HUES48 (cell line): ENCODE measurements at regions not wholly inside any gene's neighbourhood (a gene's known extent, or its start where the extent isn't known, plus 50 kb on each side); places are given as distances from the start of the nearest gene placed in this dataset.

Experiments used
- H3K27ac ChIP-seq: one replicate; pipeline ENCODE4 v1.7.0; 2013; ENCODE audit warnings: low read depth, low read length, inconsistent platforms
- H3K27me3 ChIP-seq: 2 replicates; pipeline ENCODE4 v1.6.1; 2013; ENCODE audit warnings: mild to moderate bottlenecking, low read length; ENCODE audit not compliant: control insufficient read depth, insufficient read depth
- H3K36me3 ChIP-seq: 2 replicates; pipeline ENCODE4 v1.6.1; 2013; ENCODE audit warnings: low read length; ENCODE audit not compliant: control insufficient read depth, insufficient read depth
- H3K4me1 ChIP-seq: 2 replicates; pipeline ENCODE4 v1.6.1; 2013; ENCODE audit warnings: mild to moderate bottlenecking, low read length; ENCODE audit not compliant: control insufficient read depth, insufficient read depth
- H3K4me3 ChIP-seq: 2 replicates; pipeline ENCODE4 v1.5.1; 2013; ENCODE audit warnings: mild to moderate bottlenecking, low read depth, low read length
- H3K9ac ChIP-seq: 2 replicates; pipeline ENCODE4 v1.6.1; 2013; ENCODE audit warnings: mild to moderate bottlenecking, low read depth, low read length, moderate library complexity
- H3K9me3 ChIP-seq: 2 replicates; pipeline ENCODE4 v1.6.1; 2013; ENCODE audit warnings: low read length; ENCODE audit not compliant: control insufficient read depth, insufficient read depth

DNA sequence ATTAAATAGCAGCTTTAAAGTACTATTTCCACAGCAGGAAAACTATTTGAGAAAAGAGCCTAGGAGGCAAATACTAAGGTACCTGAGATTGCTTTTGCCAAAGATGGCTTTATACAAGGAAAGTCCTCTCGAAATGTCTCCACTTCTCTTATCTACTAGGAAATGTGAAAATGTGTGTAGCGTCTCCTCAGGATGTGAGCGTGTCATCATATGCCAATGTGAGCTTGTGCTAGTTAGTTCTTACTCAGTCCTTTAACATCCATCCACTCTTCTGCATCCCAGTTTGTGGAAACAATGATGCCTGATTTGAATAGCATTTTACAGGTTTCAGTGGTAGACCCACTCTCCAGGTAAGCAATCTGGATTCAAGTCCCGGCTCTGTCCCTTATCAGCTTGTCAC lies 421.0 kb downstream of the DYNC2H1 start:
- H3K4me3 ChIP-seq, result no peak overlapping the region
- peaks cover 17% of the 10 kb centered on the region for H3K4me1 ChIP-seq
- H3K27ac ChIP-seq, result no peak overlapping the region
- no peaks in the 10 kb centered on the region for H3K36me3 ChIP-seq
- no peaks in the 10 kb centered on the region for H3K9me3 ChIP-seq
- H3K9ac ChIP-seq, result no peak overlapping the region
- H3K27me3 ChIP-seq, result no peaks in the 10 kb centered on the region

DNA sequence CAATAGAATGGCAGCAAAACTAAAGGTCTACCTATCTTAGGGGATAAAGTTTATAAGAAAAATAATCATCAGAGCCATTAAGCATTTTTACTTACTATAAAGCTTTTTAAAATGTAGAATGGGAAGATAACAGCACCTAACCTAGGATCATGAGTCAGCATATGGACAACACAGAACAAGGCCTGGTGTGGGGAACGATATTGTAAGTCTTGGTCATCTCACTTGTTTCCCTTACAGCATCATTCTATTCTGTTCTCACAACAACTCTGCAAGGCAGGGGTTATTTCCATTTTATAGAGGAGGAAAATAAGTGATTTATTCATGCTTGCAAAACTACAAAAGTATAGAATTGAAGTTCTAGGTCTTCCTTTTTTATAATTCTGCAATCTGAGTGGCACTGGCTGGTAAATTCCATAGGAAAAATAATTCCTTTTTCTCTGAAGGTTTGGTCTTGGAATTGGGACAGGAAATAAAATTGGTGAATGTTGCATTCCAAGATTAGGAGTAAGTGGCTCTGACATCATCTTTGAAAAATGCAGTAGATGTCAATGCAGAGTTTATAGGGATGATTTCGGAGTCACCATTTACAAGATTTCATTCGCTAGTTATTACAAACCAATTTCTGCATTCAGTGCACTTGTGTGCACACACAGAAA lies 423.0 kb downstream of the DYNC2H1 start:
- Histone ChIP-seq H3K27me3 (no peaks in the 10 kb centered on the region), H3K4me1 (peaks cover 21% of the 10 kb centered on the region), H3K9me3 (no peaks in the 10 kb centered on the region), H3K36me3 (no peaks in the 10 kb centered on the region), H3K4me3 (no peak overlapping the region), H3K9ac (no peak overlapping the region), H3K27ac (no peak overlapping the region)

DNA sequence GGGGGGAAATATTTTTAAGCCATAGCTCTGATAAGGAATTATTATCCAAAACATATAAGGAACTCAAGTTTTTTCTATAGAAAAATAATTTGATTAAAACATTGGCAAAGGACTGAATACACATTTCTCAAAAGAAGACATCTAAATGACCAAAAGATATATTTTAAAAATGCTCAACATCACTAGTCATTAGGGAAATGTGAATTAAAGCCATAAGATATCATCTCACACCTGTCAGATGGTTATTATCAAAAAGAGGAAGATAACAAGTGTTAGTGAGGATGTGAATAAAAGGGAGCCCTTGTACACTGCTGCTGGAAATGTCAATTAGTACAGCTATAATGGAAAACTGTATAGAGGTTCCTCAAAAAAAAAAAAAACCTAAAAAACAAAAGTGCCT lies 425.0 kb downstream of the DYNC2H1 start:
- Histone ChIP-seq H3K9me3 (no peaks in the 10 kb centered on the region), H3K4me3 (no peak overlapping the region), H3K27ac (no peak overlapping the region), H3K36me3 (no peaks in the 10 kb centered on the region), H3K9ac (no peak overlapping the region), H3K4me1 (peaks cover 7% of the 10 kb centered on the region), H3K27me3 (no peaks in the 10 kb centered on the region)

- Histone ChIP-seq H3K9me3 (no peaks in the 10 kb centered on the region), H3K9ac (no peak overlapping the region), H3K27me3 (no peaks in the 10 kb centered on the region), H3K36me3 (no peaks in the 10 kb centered on the region), H3K4me3 (no peak overlapping the region), H3K4me1 (peaks cover 6% of the 10 kb centered on the region), H3K27ac (no peak overlapping the region)
Measured at GRCh38 chr11:103534959-103535358, 425.7 kb downstream of the DYNC2H1 start.

DNA sequence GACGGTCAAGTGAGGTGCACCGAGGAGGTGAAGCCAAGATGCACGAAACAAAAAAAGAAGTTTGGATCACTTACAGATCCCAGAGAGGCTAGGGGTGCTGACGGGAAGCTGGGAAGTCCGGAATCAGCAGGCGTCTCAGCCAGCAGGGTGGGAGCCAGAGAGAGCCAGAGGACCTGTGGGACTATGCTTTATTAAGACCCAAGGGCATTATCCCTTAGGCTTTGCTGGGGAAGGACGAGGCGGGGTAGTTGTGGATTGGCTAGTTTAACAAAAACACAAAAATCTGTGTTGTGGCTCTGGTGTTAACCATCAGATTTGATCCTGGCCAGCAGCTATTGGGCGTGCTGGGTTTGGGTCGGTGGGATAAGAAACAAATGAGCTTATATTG lies 427.1 kb downstream of the DYNC2H1 start:
- Histone ChIP-seq H3K9me3 (no peaks in the 10 kb centered on the region), H3K4me3 (no peak overlapping the region), H3K4me1 (peaks cover 6% of the 10 kb centered on the region), H3K27ac (no peak overlapping the region), H3K9ac (no peak overlapping the region), H3K36me3 (no peaks in the 10 kb centered on the region), H3K27me3 (no peaks in the 10 kb centered on the region)

GRCh38 chr11:103537904-103538502 lies 428.8 kb downstream of the DYNC2H1 start:
- Histone ChIP-seq H3K36me3 (no peaks in the 10 kb centered on the region), H3K27me3 (no peaks in the 10 kb centered on the region), H3K4me3 (no peak overlapping the region), H3K9ac (no peak overlapping the region), H3K4me1 (peaks cover 6% of the 10 kb centered on the region), H3K27ac (no peak overlapping the region), H3K9me3 (peaks cover 4% of the 10 kb centered on the region; the same call in 1 of the 2 replicates)

DNA sequence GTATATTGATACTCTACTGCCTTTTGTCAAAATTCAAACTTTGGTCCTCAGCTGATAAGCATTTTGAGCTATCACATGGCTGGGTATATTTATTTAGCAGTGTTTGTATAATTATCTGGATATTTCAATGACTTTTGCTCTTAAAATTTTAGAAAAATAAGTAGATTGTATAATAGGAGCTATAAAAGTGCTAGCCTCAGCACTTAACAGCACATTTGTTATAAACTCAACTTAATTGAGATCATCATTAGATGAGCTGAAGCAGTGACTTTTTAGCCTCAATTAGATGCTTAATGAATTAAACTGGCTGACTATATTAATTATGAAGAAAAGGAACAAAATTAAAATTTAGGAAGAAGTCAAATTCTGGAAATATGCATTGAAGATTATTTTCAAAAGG lies 429.9 kb downstream of the DYNC2H1 start:
- no peak overlapping the region for H3K4me3 ChIP-seq
- H3K9ac ChIP-seq, result no peak overlapping the region
- peaks cover 4% of the 10 kb centered on the region; the same call in 1 of the 2 replicates for H3K9me3 ChIP-seq
- no peaks in the 10 kb centered on the region for H3K36me3 ChIP-seq
- H3K4me1 ChIP-seq, result peaks cover 6% of the 10 kb centered on the region
- no peaks in the 10 kb centered on the region for H3K27me3 ChIP-seq
- no peak overlapping the region for H3K27ac ChIP-seq

- H3K9me3 ChIP-seq, result peaks cover 4% of the 10 kb centered on the region; the same call in 1 of the 2 replicates
- H3K27ac ChIP-seq, result no peak overlapping the region
- H3K9ac ChIP-seq, result no peak overlapping the region
Measured at GRCh38 chr11:103541186-103541795, 432.1 kb downstream of the DYNC2H1 start.

DNA sequence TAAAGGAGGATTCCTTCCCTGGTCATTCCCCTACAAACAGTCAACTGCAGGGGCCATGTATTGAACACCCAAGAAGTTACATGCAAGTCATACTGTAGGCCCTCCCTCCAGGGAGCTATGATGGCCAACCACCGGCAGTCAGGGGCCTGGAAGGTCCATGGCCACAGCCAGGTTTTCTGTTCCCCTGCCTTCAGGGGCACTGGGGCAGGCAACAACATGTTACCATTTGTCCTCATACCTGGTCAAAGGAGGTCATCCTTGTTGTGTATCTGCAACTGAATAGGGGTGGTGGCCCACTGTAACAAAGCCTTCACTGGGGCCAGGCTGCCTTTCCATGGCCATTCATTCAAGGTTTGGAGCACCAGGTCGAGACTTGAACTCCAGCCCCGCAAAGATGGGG lies 433.6 kb downstream of the DYNC2H1 start:
- H3K27me3 ChIP-seq, result no peaks in the 10 kb centered on the region
- H3K9me3 ChIP-seq, result peaks cover 4% of the 10 kb centered on the region; the same call in 1 of the 2 replicates
- no peak overlapping the region for H3K4me3 ChIP-seq
- no peak overlapping the region for H3K9ac ChIP-seq
- H3K36me3 ChIP-seq, result no peaks in the 10 kb centered on the region
- H3K27ac ChIP-seq, result no peak overlapping the region
- H3K4me1 ChIP-seq, result no peaks in the 10 kb centered on the region

More at GRCh38 chr11:103541186-103541795, 432.1 kb downstream of the DYNC2H1 start:
- H3K36me3 ChIP-seq, result no peaks in the 10 kb centered on the region
- H3K27me3 ChIP-seq, result no peaks in the 10 kb centered on the region
- H3K4me1 ChIP-seq, result peaks cover 6% of the 10 kb centered on the region
- no peak overlapping the region for H3K4me3 ChIP-seq

- H3K9ac ChIP-seq, result no peak overlapping the region
- no peak overlapping the region for H3K27ac ChIP-seq
- H3K4me3 ChIP-seq, result no peak overlapping the region
- H3K9me3 ChIP-seq, result peaks cover 4% of the 10 kb centered on the region; the same call in 1 of the 2 replicates
- H3K4me1 ChIP-seq, result no peaks in the 10 kb centered on the region
- H3K36me3 ChIP-seq, result no peaks in the 10 kb centered on the region
- no peaks in the 10 kb centered on the region for H3K27me3 ChIP-seq
Measured at GRCh38 chr11:103543456-103543855, 434.2 kb downstream of the DYNC2H1 start.

DNA sequence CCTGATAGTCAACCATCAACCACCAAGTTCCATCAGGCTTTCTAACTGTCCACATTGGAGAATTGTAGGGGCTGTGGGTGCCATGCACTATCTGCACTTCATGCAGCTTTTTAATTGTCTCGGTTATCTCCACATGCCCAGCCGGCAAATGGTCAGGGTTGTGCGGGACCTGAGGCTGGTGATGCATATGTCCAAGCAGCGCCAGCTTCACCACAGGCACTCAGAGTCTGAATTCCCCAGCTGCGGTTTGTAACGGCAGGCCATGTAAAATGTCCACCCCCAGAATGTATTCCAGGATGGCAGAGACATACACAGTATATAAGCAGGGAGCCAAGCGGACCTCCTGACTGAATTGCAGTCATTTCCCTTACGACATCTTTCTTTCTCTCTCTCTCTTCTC lies 435.6 kb downstream of the DYNC2H1 start:
- Histone ChIP-seq H3K4me3 (no peak overlapping the region), H3K27me3 (no peaks in the 10 kb centered on the region), H3K9me3 (peaks cover 4% of the 10 kb centered on the region; the same call in 1 of the 2 replicates), H3K9ac (no peak overlapping the region), H3K36me3 (no peaks in the 10 kb centered on the region), H3K4me1 (no peaks in the 10 kb centered on the region), H3K27ac (no peak overlapping the region)
